Fibroblast of lung (primary cell): ENCODE measurements at regions not wholly inside any gene's neighbourhood (a gene's known extent, or its start where the extent isn't known, plus 50 kb on each side); places are given as distances from the start of the nearest gene placed in this dataset.
"Not testable (repeated sequence)": the region's sequence is repeated elsewhere in the genome, so short reads cannot be mapped to it uniquely, and the experiment has no call there.

ENCODE experiments used
- DNase-seq, 2 donors: peaks; one replicate each; pipeline versions ENCODE4 v3.0.0 to v3.0.0-alpha.2; 2010; ENCODE audit warnings: low read depth in 2 of 2
- H2AFZ ChIP-seq: 2 replicates; pipeline ENCODE4 v1.5.1; 2012; ENCODE audit warnings: low read length, control low read depth, inconsistent platforms
- H3K27ac ChIP-seq: 2 replicates; pipeline ENCODE4 v1.5.1; 2011; ENCODE audit warnings: low read length, control low read depth; ENCODE audit not compliant: insufficient read depth
- H3K27me3 ChIP-seq: 2 replicates; pipeline ENCODE4 v1.5.1; 2011; ENCODE audit warnings: mild to moderate bottlenecking, low read length; ENCODE audit not compliant: control insufficient read depth, insufficient read depth
- H3K36me3 ChIP-seq: 2 replicates; pipeline ENCODE4 v1.5.1; 2011; ENCODE audit warnings: low read length; ENCODE audit not compliant: control insufficient read depth, insufficient read depth
- H3K4me1 ChIP-seq: 2 replicates; pipeline ENCODE4 v1.5.1; 2011; ENCODE audit warnings: low read length; ENCODE audit not compliant: control insufficient read depth, insufficient read depth; ENCODE audit errors: extremely low read depth
- H3K4me2 ChIP-seq: 2 replicates; pipeline ENCODE4 v1.5.1; 2011; ENCODE audit warnings: low read length, control low read depth; ENCODE audit not compliant: insufficient read depth; ENCODE audit errors: extremely low read depth
- H3K4me3 ChIP-seq, 4 experiments: fragments of 200-600 bp in 1 of 4; sonication (generic) in 1 of 4; replicated peaks in 1 of 4; 2 replicates each; pipeline ENCODE4 v1.5.1; 2011 to 2016; ENCODE audit warnings: low read length in 4 of 4, low read depth in 3 of 4, mild to moderate bottlenecking in 3 of 4, control low read depth in 2 of 4, inconsistent platforms in 1 of 4, mixed read lengths in 1 of 4; ENCODE audit not compliant: insufficient read depth in 1 of 4; ENCODE audit errors: control extremely low read depth in 1 of 4
- H3K79me2 ChIP-seq: 2 replicates; pipeline ENCODE4 v1.5.1; 2012; ENCODE audit warnings: mild to moderate bottlenecking, low read length, inconsistent platforms; ENCODE audit not compliant: control insufficient read depth, insufficient read depth
- H3K9ac ChIP-seq: 2 replicates; pipeline ENCODE4 v1.5.1; 2011; ENCODE audit warnings: mild to moderate bottlenecking, low read length, control low read depth; ENCODE audit not compliant: insufficient read depth
- H3K9me3 ChIP-seq: 2 replicates; pipeline ENCODE4 v1.5.1; 2012; ENCODE audit warnings: low read depth, low read length; ENCODE audit not compliant: control insufficient read depth, insufficient read depth
- H4K20me1 ChIP-seq: 2 replicates; pipeline ENCODE4 v1.5.1; 2011; ENCODE audit warnings: low read length; ENCODE audit not compliant: control insufficient read depth, insufficient read depth; ENCODE audit errors: extremely low read depth
- EZH2 ChIP-seq: IDR thresholded peaks from 2 replicates; pipeline ENCODE4 v1.5.1; 2012; ENCODE audit warnings: low read length, control low read depth, mild to moderate bottlenecking; ENCODE audit errors: missing control alignments
- TF ChIP-seq, protein P1 (sequence below), 2 donors: IDR thresholded peaks in 1 of 2; conservative IDR thresholded peaks in 1 of 2; 1 replicate in 1 of 2; 2 replicates in 1 of 2; pipeline ENCODE4 v1.5.1; 2011 to 2012; ENCODE audit warnings: low read length in 2 of 2, control low read depth in 1 of 2, inconsistent platforms in 1 of 2, low read depth in 1 of 2, mild to moderate bottlenecking in 1 of 2

GRCh38 chr13:81089371-81090157 lies 748.6 kb upstream of the SPRY2 start:
- H3K9me3 ChIP-seq: no peaks in the 10 kb centered on the region
- H3K36me3 ChIP-seq: no peaks in the 10 kb centered on the region
- no peak overlapping the region for H3K27ac ChIP-seq
- TF ChIP-seq EZH2: no peak
- TF ChIP-seq, protein P1, sequence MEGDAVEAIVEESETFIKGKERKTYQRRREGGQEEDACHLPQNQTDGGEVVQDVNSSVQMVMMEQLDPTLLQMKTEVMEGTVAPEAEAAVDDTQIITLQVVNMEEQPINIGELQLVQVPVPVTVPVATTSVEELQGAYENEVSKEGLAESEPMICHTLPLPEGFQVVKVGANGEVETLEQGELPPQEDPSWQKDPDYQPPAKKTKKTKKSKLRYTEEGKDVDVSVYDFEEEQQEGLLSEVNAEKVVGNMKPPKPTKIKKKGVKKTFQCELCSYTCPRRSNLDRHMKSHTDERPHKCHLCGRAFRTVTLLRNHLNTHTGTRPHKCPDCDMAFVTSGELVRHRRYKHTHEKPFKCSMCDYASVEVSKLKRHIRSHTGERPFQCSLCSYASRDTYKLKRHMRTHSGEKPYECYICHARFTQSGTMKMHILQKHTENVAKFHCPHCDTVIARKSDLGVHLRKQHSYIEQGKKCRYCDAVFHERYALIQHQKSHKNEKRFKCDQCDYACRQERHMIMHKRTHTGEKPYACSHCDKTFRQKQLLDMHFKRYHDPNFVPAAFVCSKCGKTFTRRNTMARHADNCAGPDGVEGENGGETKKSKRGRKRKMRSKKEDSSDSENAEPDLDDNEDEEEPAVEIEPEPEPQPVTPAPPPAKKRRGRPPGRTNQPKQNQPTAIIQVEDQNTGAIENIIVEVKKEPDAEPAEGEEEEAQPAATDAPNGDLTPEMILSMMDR (conservative IDR thresholded peaks at IDR 0.05 in 1 of 2, IDR thresholded peaks at IDR 0.05 in 1 of 2; ENCODE audit: low read depth in 1 of 2, low read length in 2 of 2): no peak
- no peak overlapping the region for H3K4me3 ChIP-seq
- no peak overlapping the region for H3K4me2 ChIP-seq
- no peak overlapping the region for H3K9ac ChIP-seq
- H3K79me2 ChIP-seq: no peaks in the 10 kb centered on the region
- DNase-seq: no peak
- no peaks in the 10 kb centered on the region for H3K27me3 ChIP-seq
- H4K20me1 ChIP-seq: no peaks in the 10 kb centered on the region
- H3K4me1 ChIP-seq: no peaks in the 10 kb centered on the region
- no peak overlapping the region for H2AFZ ChIP-seq

DNA sequence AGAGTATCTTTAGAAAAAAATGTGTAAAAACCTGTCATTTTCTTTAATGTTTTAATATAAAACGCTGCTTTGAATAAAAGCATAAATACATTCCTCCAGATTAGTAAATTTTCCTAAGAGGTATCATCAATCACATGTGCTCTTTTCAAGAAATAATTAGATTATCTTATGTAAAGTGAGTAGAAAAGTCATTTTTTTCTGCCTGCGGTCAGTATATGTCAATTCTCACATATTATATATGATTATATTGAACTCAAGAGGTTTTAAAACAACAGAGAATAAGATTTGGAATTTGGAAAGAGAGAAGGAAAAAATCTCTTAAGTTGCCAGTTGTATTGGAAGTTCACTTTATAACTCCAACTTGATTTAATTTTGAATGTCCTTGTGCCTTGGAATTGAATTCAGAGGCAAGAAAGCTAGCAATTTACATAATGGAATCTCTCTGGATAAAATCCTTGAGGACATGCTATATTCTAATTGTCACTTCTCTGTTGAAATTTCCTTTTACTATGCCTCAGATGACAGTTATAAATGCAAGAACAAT lies 740.1 kb upstream of the SPRY2 start:
- Histone ChIP-seq H3K9me3 (no peaks in the 10 kb centered on the region), H2AFZ (no peak overlapping the region), H3K27me3 (no peaks in the 10 kb centered on the region), H3K4me2 (no peak overlapping the region), H3K27ac (no peak overlapping the region), H3K9ac (no peak overlapping the region), H3K79me2 (no peaks in the 10 kb centered on the region), H3K4me3 (no peak overlapping the region), H4K20me1 (no peaks in the 10 kb centered on the region), H3K4me1 (no peaks in the 10 kb centered on the region), H3K36me3 (no peaks in the 10 kb centered on the region)
- no peak for DNase-seq
- no peak for TF ChIP-seq EZH2
- TF ChIP-seq, protein P1 (conservative IDR thresholded peaks at IDR 0.05 in 1 of 2, IDR thresholded peaks at IDR 0.05 in 1 of 2; ENCODE audit: low read depth in 1 of 2, low read length in 2 of 2): no peak

- no peak overlapping the region for H3K9ac ChIP-seq
- H3K4me2 ChIP-seq: no peak overlapping the region
- no peaks in the 10 kb centered on the region for H3K79me2 ChIP-seq
- no peaks in the 10 kb centered on the region for H3K4me1 ChIP-seq
- no peak overlapping the region for H3K27ac ChIP-seq
- H2AFZ ChIP-seq: no peak overlapping the region
- H3K27me3 ChIP-seq: no peaks in the 10 kb centered on the region
- no peak for TF ChIP-seq EZH2
- TF ChIP-seq, protein P1 (conservative IDR thresholded peaks at IDR 0.05 in 1 of 2, IDR thresholded peaks at IDR 0.05 in 1 of 2; ENCODE audit: low read depth in 1 of 2, low read length in 2 of 2): no peak
- H4K20me1 ChIP-seq: no peaks in the 10 kb centered on the region
- no peak for DNase-seq
- no peak overlapping the region for H3K4me3 ChIP-seq
- H3K36me3 ChIP-seq: no peaks in the 10 kb centered on the region
- no peaks in the 10 kb centered on the region for H3K9me3 ChIP-seq
Observed at GRCh38 chr13:81078048-81078447, 737.1 kb upstream of the SPRY2 start.

GRCh38 chr13:81069822-81070221 lies 728.9 kb upstream of the SPRY2 start:
- H3K4me2 ChIP-seq, H3K4me3 ChIP-seq, DNase-seq, H3K4me1 ChIP-seq, H3K9ac ChIP-seq, H3K79me2 ChIP-seq, H3K27ac ChIP-seq, H2AFZ ChIP-seq, H4K20me1 ChIP-seq, H3K9me3 ChIP-seq, H3K36me3 ChIP-seq, H3K27me3 ChIP-seq: not testable (repeated sequence)
